OCI-LY7 (cell line): ENCODE measurements at regions not wholly inside any gene's neighbourhood (a gene's known extent, or its start where the extent isn't known, plus 50 kb on each side); places are given as distances from the start of the nearest gene placed in this dataset.

Source experiments
- BruUV-seq: library from RNA; stranded (reverse); fragments of 400-500 nt; replicated peaks from 2 replicates; lab custom pipeline; 2021; lab: Mats Ljungman, UMichigan
- CTCF ChIA-PET: fragments of 300-600 bp; sonication (Branson Sonifier 250); formaldehyde crosslinking; loops from one replicate; lab custom pipeline; 2022; ENCODE audit warnings: antibody characterized with exemption; ENCODE audit not compliant: unreplicated experiment; lab: Charles Lee
- POLR2A ChIA-PET: fragments of 300-600 bp; sonication (Branson Sonifier 250); formaldehyde crosslinking; loops from one replicate; lab custom pipeline; 2022; ENCODE audit warnings: antibody characterized with exemption; lab: Charles Lee
- DNase-seq: peaks from one replicate; pipeline ENCODE4 v3.0.0-alpha.2; 2015; ENCODE audit warnings: low spot score
- H2AFZ ChIP-seq: fragments of 200-600 bp; sonication (generic), shearing (Covaris generic); 2 replicates; pipeline ENCODE4 v1.6.1; 2014; ENCODE audit warnings: mild to moderate bottlenecking, antibody characterized with exemption, low read length, moderate library complexity
- H3K27ac ChIP-seq: fragments of 200-600 bp; sonication (generic); 2 replicates; pipeline ENCODE4 v1.5.1; 2014; ENCODE audit warnings: mixed run types, low read depth, mild to moderate bottlenecking, moderate library complexity, low read length, inconsistent platforms; ENCODE audit not compliant: poor library complexity, severe bottlenecking
- H3K36me3 ChIP-seq: fragments of 200-600 bp; sonication (generic); 2 replicates; pipeline ENCODE4 v1.6.1; 2014; ENCODE audit warnings: mild to moderate bottlenecking, antibody characterized with exemption, low read length, moderate library complexity, mixed read lengths; ENCODE audit not compliant: insufficient read depth
- H3K4me1 ChIP-seq: fragments of 200-600 bp; sonication (generic); 2 replicates; pipeline ENCODE4 v1.5.1; 2014; ENCODE audit warnings: mild to moderate bottlenecking, low read length; ENCODE audit not compliant: insufficient read depth, poor library complexity, severe bottlenecking
- H3K4me2 ChIP-seq: fragments of 200-600 bp; sonication (generic); 2 replicates; pipeline ENCODE4 v1.6.1; 2014; ENCODE audit warnings: mild to moderate bottlenecking, low read length
- H3K4me3 ChIP-seq: fragments of 200-600 bp; sonication (generic); 2 replicates; pipeline ENCODE4 v1.5.1; 2014; ENCODE audit warnings: mild to moderate bottlenecking, low read depth, low read length; ENCODE audit not compliant: poor library complexity, severe bottlenecking
- H3K79me2 ChIP-seq: fragments of 200-600 bp; sonication (generic); 2 replicates; pipeline ENCODE4 v1.6.1; 2016; ENCODE audit warnings: low read depth, mild to moderate bottlenecking, low read length, moderate library complexity, mixed read lengths; ENCODE audit not compliant: insufficient read depth
- H3K9me2 ChIP-seq: fragments of 200-600 bp; sonication (generic); 2 replicates; pipeline ENCODE4 v1.6.1; 2016; ENCODE audit warnings: mild to moderate bottlenecking, low read length, mixed read lengths; ENCODE audit not compliant: insufficient read depth
- H3K9me3 ChIP-seq: fragments of 200-600 bp; sonication (generic); 2 replicates; pipeline ENCODE4 v1.6.1; 2014; ENCODE audit warnings: mild to moderate bottlenecking, mixed run types, low read length, mixed read lengths
- H4K20me1 ChIP-seq: fragments of 200-600 bp; sonication (generic); 2 replicates; pipeline ENCODE4 v1.6.1; 2014; ENCODE audit warnings: mild to moderate bottlenecking, antibody characterized with exemption, low read length, moderate library complexity, mixed read lengths; ENCODE audit not compliant: insufficient read depth
- EZH2phosphoT487 ChIP-seq: fragments of 200-600 bp; sonication (generic); IDR thresholded peaks from 2 replicates; pipeline ENCODE4 v1.6.1; 2018; ENCODE audit warnings: low read depth, borderline replicate concordance, mild to moderate bottlenecking, mixed run types, antibody characterized with exemption, low read length, moderate library complexity, mixed read lengths
- intact Hi-C: fragments of 100-400 bp; cut with micrococcal nuclease; formaldehyde crosslinking; loops from one replicate; pipeline ENCODE4 v1.10.0; 2022; ENCODE audit not compliant: unreplicated experiment
- TF ChIP-seq, protein P1 (sequence below): fragments of 200-600 bp; sonication (generic); conservative IDR thresholded peaks from 2 replicates; pipeline ENCODE4 v1.5.1; 2014; ENCODE audit warnings: mild to moderate bottlenecking, antibody characterized with exemption, low read length, moderate library complexity, mixed read lengths

DNA sequence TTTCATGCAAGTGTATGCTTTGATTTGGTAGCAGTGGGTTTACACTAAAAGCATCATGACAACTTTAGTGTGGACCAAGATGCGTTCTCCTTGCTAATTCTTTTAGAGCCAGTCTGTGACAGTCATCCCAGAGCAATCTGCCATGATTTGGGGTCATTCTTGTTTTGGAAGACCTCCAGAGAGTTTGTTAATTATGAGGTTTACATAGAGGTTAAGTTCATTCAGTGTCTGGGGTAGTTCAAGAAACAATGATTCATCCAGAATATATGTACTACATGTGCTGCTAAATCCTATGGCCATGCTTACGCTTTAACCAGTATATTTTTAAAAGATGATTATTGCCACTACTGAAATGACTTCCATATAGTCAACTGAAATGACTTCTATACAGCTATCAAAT lies 328.5 kb upstream of the AGA start:
- intact Hi-C loops, result no loop called here
- POLR2A ChIA-PET, result interaction anchor here (1.1 kb wide), 1 partner anchor 8 kb away, joined by 4 read pairs; no protein-coding TSS in a partner anchor
- CTCF ChIA-PET, result no interaction called here

DNA sequence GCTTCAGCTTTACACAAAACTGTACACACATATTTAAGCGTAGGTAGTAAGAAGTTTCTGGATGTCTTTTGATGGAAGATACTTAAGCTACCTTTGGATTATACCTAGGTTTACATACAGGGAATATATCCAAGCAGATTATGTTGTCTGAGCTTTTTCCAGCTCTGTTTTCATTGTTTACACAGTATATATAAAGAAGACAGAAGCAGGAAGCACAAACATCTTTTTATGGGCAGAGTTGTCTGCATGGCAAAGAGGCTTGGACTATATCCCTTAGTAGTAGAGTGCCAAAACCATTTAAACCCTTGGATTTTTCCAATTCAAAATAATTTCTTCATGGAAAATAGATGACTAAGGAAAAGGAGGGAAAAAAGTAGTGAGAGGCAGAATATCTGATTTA lies 329.4 kb upstream of the AGA start:
- no peaks in the 10 kb centered on the region for H3K4me1 ChIP-seq
- CTCF ChIA-PET, result no interaction called here
- H4K20me1 ChIP-seq, result no peaks in the 10 kb centered on the region
- H3K4me3 ChIP-seq, result no peak overlapping the region
- H3K9me2 ChIP-seq, result no peaks in the 10 kb centered on the region
- no peaks in the 10 kb centered on the region for H3K9me3 ChIP-seq
- DNase-seq, result no peak
- no peak overlapping the region for H3K27ac ChIP-seq
- H3K79me2 ChIP-seq, result no peaks in the 10 kb centered on the region
- POLR2A ChIA-PET, result interaction anchor here (0.8 to 1.1 kb wide), 2 partner anchors 9 to 24 kb away, joined by 3 to 4 read pairs; no protein-coding TSS in a partner anchor
- BruUV-seq, result no TSS peak
- H2AFZ ChIP-seq, result no peak overlapping the region
- H3K36me3 ChIP-seq, result no peaks in the 10 kb centered on the region
- intact Hi-C loops, result no loop called here
- no peak overlapping the region for H3K4me2 ChIP-seq
- no peak for TF ChIP-seq EZH2phosphoT487
- TF ChIP-seq, protein P1, sequence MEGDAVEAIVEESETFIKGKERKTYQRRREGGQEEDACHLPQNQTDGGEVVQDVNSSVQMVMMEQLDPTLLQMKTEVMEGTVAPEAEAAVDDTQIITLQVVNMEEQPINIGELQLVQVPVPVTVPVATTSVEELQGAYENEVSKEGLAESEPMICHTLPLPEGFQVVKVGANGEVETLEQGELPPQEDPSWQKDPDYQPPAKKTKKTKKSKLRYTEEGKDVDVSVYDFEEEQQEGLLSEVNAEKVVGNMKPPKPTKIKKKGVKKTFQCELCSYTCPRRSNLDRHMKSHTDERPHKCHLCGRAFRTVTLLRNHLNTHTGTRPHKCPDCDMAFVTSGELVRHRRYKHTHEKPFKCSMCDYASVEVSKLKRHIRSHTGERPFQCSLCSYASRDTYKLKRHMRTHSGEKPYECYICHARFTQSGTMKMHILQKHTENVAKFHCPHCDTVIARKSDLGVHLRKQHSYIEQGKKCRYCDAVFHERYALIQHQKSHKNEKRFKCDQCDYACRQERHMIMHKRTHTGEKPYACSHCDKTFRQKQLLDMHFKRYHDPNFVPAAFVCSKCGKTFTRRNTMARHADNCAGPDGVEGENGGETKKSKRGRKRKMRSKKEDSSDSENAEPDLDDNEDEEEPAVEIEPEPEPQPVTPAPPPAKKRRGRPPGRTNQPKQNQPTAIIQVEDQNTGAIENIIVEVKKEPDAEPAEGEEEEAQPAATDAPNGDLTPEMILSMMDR, result no peak

More for the DNA sequence above, 328.5 kb upstream of the AGA start:
- Histone ChIP-seq H3K4me1 (no peaks in the 10 kb centered on the region), H3K4me2 (no peak overlapping the region), H3K36me3 (no peaks in the 10 kb centered on the region), H3K4me3 (no peak overlapping the region), H3K79me2 (no peaks in the 10 kb centered on the region), H3K27ac (no peak overlapping the region), H3K9me2 (no peaks in the 10 kb centered on the region), H2AFZ (no peak overlapping the region), H3K9me3 (no peaks in the 10 kb centered on the region), H4K20me1 (no peaks in the 10 kb centered on the region)
- BruUV-seq, result no TSS peak
- TF ChIP-seq EZH2phosphoT487, result no peak
- TF ChIP-seq, protein P1, result no peak
- no peak for DNase-seq

DNA sequence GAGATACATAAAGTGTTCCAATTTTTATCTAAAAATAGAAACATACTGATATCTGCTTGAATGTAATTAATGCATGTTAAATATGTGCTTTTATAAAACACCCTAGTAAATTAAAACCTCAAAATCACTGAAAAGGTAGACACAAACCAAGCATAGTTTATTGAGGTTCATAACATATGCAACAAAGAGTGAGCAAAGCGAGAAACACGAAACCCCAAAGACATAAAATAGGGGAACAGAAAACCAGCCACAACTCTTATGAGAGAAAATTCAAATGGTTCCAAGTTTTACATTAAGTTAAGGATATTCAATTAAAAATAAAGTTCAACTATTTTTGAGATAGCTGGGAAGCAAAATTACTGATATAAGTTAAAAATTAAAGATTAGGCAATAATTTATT lies 336.4 kb upstream of the AGA start:
- BruUV-seq, result no TSS peak
- H2AFZ ChIP-seq, result no peak overlapping the region
- H3K9me3 ChIP-seq, result no peaks in the 10 kb centered on the region
- H3K27ac ChIP-seq, result no peak overlapping the region
- no peaks in the 10 kb centered on the region for H4K20me1 ChIP-seq
- CTCF ChIA-PET, result no interaction called here
- H3K9me2 ChIP-seq, result no peaks in the 10 kb centered on the region
- H3K79me2 ChIP-seq, result no peaks in the 10 kb centered on the region
- no peak overlapping the region for H3K4me3 ChIP-seq
- intact Hi-C loops, result no loop called here
- H3K4me1 ChIP-seq, result no peaks in the 10 kb centered on the region
- TF ChIP-seq, protein P1, result no peak
- no peak for TF ChIP-seq EZH2phosphoT487
- DNase-seq, result no peak
- no peak overlapping the region for H3K4me2 ChIP-seq
- H3K36me3 ChIP-seq, result no peaks in the 10 kb centered on the region
- POLR2A ChIA-PET, result interaction anchor here (0.6 kb wide), 1 partner anchor 1146 kb away, joined by 4 read pairs; no protein-coding TSS in a partner anchor
